GM04504 (cell line): ENCODE measurements at regions not wholly inside any gene's neighbourhood (a gene's known extent, or its start where the extent isn't known, plus 50 kb on each side); places are given as distances from the start of the nearest gene placed in this dataset.

ENCODE experiments used
- DNase-seq: peaks from one replicate; pipeline ENCODE4 v3.0.0-alpha.2; 2012; ENCODE audit warnings: low read depth

- DNase-seq: no peak
Observed at GRCh38 chr5:8138884-8139283, 269.9 kb downstream of the MTRR start.

- DNase-seq: no peak
Observed at GRCh38 chr5:8150791-8151190, 281.8 kb downstream of the MTRR start.

- no peak for DNase-seq
Observed at GRCh38 chr5:8156706-8157105, 287.8 kb downstream of the MTRR start.

- DNase-seq: no peak
Observed at GRCh38 chr5:8157320-8157822, 288.4 kb downstream of the MTRR start.

- DNase-seq: no peak
Observed at GRCh38 chr5:8176101-8176693, 307.2 kb downstream of the MTRR start.

- DNase-seq: no peak
Observed at GRCh38 chr5:8184455-8185063, 315.6 kb downstream of the MTRR start.

DNA sequence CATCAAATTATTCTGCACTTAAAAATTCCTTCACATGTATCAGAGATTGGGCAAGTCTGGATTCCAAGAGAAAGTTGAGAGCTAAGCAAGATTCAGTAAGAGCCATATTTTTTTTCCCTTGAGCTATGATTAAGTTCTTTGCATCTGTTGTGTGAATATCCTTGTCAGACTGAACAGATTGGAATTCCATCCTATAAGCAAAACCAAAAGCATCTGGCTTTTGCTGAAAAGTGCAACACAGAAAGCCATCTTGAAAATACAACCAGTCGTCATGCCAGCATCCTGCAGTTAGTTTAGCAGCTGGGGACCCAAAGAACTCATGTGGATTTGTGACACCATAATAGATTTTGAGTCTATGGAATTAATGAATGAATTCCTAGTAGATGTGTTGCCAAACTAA, 316.9 kb downstream of the MTRR start:
- DNase-seq: no peak

GRCh38 chr5:8188874-8189565, 320.1 kb downstream of the MTRR start:
- DNase-seq: no peak

DNA sequence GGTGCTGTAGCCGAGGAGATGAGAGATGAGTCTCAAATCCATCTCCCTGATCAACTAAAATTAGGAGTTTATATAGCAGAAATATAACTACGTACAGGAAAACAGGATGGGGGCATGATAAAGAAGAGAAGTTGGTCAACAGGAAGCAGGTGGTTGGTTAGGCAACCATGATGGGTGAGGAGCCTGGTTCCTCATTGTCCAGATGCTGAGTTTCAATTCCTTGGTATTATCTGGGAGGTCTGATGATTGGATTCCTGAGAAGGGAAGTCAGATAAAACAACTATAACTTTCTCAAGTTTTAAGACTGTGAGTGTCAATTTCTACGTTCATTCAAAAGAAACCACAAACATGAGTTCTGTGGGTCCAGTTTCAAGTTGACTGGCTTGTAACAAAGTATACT, 323.9 kb downstream of the MTRR start:
- no peak for DNase-seq

DNA sequence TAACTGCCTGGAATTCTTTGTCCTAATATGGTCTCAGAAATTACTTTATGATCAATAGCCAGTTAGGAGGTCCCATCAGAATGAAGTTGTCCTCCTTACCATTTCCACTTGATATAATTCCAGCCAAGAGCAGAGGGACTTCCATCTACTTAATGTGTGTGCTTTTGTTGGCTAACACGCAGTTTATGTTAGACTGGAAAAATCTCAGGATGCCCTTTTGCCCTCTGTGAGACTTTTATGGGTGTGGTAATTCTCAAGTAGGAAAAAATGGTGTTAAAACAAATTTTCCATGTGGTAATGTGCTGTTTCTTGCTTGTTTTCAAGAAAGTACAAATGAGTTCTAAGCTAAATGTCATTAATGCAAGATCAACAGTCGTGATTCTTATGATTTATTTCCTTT, 327.1 kb downstream of the MTRR start:
- no peak for DNase-seq

DNA sequence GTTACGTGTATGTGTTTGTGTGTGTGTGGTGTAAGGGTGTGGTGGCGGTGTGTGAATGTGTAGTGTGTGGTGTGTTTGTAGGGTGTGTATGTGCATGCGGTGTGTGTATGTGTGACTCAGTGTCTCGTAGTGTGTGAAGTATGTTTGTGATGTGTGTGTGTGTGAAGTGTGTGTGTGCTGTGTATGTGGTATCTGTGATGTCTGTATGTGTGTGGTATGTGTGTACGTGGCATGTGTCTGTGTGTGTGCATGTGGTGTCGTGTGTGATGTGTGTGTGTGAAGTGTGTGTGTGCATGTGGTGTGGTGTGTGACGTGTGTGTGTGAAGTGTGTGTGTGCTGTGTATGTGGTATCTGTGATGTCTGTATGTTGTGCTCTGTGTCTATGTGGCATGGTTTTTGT, 339.4 kb downstream of the MTRR start:
- DNase-seq: no peak

DNA sequence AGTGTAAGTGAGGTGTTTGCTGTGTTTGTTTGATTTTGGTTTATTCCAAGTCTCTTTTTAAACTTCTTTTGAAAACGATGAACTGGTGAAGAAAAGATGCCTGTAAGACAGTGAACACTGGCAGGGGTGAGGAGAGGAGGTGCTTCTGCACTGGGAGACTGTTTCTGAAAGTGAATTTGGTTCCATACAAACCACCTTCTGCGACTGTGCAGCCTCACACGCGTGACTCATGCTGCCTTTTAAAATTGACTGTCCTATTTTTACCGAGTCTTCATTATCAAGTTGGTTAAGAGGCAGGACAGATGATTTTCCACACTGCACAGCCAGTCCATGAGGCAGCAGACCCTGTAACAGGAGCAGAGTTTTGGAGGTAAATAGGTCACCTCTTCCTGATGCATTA, 340.6 kb downstream of the MTRR start:
- no peak for DNase-seq

- no peak for DNase-seq
Observed at GRCh38 chr5:8213701-8214240, 344.8 kb downstream of the MTRR start.

DNA sequence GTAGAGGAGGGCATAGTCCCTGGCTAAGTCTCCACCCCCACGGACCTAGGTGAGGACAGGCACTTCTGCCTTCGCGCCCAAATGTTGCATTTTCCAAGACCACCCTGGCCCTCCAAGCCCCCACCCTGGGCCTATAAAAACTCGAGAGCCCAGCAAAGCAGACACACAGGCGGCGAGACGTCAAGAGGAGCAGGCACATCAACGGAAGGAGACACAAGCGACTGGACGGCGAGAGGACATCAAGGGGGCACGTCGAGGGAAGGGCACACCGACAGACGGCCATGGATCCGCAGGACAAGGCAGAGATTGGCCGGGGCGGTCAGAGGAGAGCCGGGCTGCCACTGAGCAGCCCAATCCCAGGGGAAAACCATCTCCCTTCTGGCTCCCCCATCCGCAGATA, 348.0 kb downstream of the MTRR start:
- DNase-seq: no peak

DNA sequence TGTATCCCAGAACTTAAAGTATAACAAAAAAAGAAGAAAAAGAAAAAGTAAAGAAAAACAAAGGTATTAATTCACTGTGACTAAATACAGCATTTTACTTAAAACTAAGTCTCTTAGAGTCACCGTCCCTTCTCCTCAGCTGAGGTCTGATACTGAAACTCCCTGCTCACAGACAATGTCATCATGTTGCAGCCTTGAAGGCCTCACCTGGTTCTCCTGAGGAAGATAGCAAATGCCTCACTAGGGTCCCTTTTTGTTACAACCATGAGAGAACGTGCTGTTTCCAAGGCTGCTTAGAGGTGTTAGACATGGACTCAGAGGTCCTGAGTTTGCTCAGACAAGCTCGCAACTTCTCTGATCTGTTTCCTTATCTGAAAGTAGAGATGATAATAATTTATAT, 357.2 kb downstream of the MTRR start:
- no peak for DNase-seq

- DNase-seq: no peak
Observed at GRCh38 chr5:8227112-8227511, 358.2 kb downstream of the MTRR start.

DNA sequence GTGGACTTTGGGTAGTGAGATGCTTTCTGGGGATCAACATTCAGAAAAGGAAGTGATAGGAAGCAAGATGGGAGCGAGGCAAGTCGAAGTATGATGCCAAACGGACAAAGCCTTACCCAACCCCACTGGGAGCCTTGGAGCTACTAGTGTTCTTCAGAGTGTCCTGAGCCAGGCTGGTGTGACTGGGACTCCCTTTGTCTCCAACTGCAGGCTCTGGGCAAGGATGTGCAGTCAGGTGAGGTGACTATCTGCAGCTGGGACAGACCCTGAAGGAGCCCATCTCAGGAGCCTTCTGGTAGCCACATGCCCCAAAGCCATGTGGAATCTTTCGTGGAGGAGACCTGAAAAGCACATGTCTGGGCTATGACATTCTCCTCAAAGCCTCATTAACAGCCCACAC, 360.6 kb downstream of the MTRR start:
- DNase-seq: no peak

DNA sequence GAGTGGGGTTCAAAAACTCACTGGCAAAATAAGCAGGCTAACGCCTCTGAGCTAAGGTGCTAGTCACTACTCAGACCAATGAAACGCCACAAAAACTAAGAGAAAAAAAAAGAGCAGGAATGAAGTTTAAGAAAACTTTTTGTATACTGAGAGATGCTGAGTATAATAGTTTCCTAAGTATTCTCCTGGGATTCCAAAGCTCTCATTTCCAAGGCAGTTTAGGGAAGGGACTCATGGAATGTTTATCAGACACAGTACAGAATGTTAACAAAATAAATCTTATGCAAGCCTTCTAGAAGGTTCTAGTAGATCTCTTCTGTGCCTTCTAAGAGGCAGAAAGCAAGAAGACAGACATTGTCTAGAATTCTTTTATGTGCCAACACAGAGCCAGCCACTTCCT, 361.9 kb downstream of the MTRR start:
- DNase-seq: no peak

GRCh38 chr5:8233479-8233878, 364.5 kb downstream of the MTRR start:
- DNase-seq: no peak

- no peak for DNase-seq
Observed at GRCh38 chr5:8234179-8234770, 365.3 kb downstream of the MTRR start.

DNA sequence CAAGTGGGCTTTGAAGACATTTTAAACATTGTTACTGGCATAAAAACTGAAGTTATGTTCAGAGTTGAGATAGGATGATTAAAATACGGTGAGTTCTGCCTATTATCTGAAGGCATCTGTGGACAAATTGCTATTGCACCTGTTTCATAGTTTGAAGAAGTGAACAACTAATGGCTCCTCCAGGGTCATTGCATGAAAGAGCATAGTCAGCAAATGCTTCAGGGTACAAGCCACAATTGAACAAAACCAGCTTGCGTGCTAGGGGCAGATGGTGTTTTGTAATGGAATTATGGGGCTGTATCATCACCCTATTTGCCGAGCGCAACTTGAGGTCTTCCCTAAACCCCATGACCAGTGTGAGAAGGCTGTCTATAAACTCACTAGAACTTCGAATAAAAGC, 369.1 kb downstream of the MTRR start:
- no peak for DNase-seq

DNA sequence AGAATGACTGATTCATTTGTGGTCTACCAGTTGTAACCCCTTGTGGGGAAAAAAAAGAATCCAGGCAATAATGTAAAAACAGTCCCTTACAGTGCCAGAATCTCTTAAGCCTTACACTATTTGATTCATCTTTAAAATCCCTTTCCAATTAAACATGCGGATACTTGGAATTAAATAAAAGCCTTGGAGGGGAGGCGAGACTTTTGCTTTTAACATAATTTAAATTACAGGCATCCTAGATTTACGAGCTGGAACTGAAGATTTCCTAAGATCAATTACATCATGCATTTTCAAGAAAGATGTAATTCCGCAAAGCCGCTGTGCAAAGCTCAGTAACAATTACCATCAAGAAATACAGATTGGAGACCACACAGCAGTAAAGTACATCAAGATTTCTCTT, 370.2 kb downstream of the MTRR start:
- no peak for DNase-seq

DNA sequence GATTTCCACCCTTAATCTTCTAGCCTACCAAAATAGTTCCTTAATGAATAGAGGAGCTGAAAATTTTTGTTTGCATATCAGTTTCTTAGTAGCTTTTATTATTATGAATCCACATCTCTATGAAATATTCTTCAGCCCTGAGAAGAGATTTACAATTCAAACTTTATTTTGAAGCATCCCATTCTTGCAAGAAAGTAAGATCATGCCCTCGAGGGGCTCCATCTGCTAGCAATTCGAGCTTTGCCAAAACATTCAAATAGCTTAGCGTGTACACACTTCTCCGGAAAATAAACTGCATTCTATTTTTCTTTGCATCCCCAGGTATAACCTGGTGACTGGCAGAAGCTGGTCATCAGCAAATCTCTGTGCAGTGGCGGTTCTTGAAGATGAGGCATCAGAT, 370.7 kb downstream of the MTRR start:
- no peak for DNase-seq
